ENCODE measurements at regions not wholly inside any gene's neighbourhood (a gene's known extent, or its start where the extent isn't known, plus 50 kb on each side); places are given as distances from the start of the nearest gene placed in this dataset.

DNA sequence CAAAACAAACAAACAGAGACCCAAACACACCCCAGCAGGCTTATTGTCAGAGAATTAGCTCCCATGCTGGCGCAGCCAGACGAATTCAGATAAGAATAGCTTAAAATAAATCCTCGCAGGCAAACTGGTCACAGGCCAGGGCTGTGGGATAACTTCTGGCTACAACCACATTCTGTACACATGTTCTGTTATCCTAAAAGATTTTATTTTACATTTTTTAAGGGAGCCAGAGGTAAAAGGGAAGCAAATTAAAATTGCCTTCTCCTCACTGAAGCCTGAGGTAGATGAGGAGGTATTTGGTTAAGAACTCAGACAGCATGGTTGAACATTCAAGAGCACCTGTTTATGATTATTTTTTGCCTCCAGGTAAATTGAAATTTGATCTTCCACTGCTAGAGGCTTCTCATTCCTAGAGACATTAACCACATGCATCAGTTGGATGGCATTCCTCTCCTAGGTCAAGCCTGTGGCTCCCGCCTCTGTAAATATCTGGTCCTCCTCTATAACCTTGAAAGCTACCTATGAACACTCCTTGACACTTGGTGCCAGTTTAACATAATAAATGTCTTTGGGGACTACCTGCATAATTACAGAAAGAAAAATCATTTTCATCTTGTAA is 190.3 kb downstream of the SATB1 start:
- TF ChIP-seq POLR2A (IDR thresholded peaks at IDR 0.05) = no peak
- TF ChIP-seq, protein P1, sequence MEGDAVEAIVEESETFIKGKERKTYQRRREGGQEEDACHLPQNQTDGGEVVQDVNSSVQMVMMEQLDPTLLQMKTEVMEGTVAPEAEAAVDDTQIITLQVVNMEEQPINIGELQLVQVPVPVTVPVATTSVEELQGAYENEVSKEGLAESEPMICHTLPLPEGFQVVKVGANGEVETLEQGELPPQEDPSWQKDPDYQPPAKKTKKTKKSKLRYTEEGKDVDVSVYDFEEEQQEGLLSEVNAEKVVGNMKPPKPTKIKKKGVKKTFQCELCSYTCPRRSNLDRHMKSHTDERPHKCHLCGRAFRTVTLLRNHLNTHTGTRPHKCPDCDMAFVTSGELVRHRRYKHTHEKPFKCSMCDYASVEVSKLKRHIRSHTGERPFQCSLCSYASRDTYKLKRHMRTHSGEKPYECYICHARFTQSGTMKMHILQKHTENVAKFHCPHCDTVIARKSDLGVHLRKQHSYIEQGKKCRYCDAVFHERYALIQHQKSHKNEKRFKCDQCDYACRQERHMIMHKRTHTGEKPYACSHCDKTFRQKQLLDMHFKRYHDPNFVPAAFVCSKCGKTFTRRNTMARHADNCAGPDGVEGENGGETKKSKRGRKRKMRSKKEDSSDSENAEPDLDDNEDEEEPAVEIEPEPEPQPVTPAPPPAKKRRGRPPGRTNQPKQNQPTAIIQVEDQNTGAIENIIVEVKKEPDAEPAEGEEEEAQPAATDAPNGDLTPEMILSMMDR (IDR thresholded peaks at IDR 0.05) = no peak
